Neural cell (in vitro differentiated cells): ENCODE measurements at regions not wholly inside any gene's neighbourhood (a gene's known extent, or its start where the extent isn't known, plus 50 kb on each side); places are given as distances from the start of the nearest gene placed in this dataset.

Experiments used
- H2AFZ ChIP-seq: fragments of 200-600, 300-800 bp; sonication (generic), shearing (Covaris generic); 2 replicates; pipeline ENCODE4 v1.6.0; 2014; ENCODE audit warnings: low read depth, mild to moderate bottlenecking, antibody characterized with exemption, low read length, moderate library complexity
- H3F3A ChIP-seq: fragments of 200-600 bp; shearing (Covaris generic); 2 replicates; pipeline ENCODE4 v1.6.1; 2016; ENCODE audit warnings: mild to moderate bottlenecking, moderate library complexity, mixed read lengths, antibody characterized with exemption, low read length; ENCODE audit not compliant: insufficient read depth, poor library complexity, severe bottlenecking
- H3K27ac ChIP-seq: fragments of 200-600, 300-800 bp; sonication (generic), shearing (Covaris generic); 2 replicates; pipeline ENCODE4 v1.5.1; 2014; ENCODE audit warnings: mild to moderate bottlenecking, low read length, moderate library complexity
- H3K27me3 ChIP-seq: fragments of 300-800, 200-600 bp; sonication (generic), shearing (Covaris generic); 2 replicates; pipeline ENCODE4 v1.6.0; 2014; ENCODE audit warnings: mild to moderate bottlenecking, low read depth, low read length, moderate library complexity; ENCODE audit not compliant: insufficient read depth
- H3K36me3 ChIP-seq: fragments of 300-800, 200-600 bp; sonication (generic), shearing (Covaris generic); 2 replicates; pipeline ENCODE4 v1.5.1; 2014; ENCODE audit warnings: mild to moderate bottlenecking, antibody characterized with exemption, low read length, moderate library complexity; ENCODE audit not compliant: insufficient read depth
- H3K4me2 ChIP-seq: fragments of 300-800, 200-600 bp; sonication (generic), shearing (Covaris generic); 2 replicates; pipeline ENCODE4 v1.6.0; 2014; ENCODE audit warnings: mild to moderate bottlenecking, low read length
- H3K4me3 ChIP-seq: fragments of 300-800, 200-600 bp; sonication (generic), shearing (Covaris generic); 2 replicates; pipeline ENCODE4 v1.5.1; 2014; ENCODE audit warnings: mild to moderate bottlenecking, low read length, moderate library complexity
- H3K79me2 ChIP-seq: fragments of 200-600 bp; shearing (Covaris generic); replicated peaks from 2 replicates; pipeline ENCODE4 v1.6.0; 2014; ENCODE audit warnings: mild to moderate bottlenecking, low read length, moderate library complexity; ENCODE audit not compliant: insufficient read depth
- H3K9ac ChIP-seq: fragments of 300-800, 200-600 bp; sonication (generic), shearing (Covaris generic); 2 replicates; pipeline ENCODE4 v1.6.1; 2016; ENCODE audit warnings: mild to moderate bottlenecking, low read length, mixed read lengths
- H3K9me2 ChIP-seq: fragments of 200-600 bp; shearing (Covaris generic); 2 replicates; pipeline ENCODE4 v1.6.1; 2016; ENCODE audit warnings: mild to moderate bottlenecking, low read length, mixed read lengths; ENCODE audit not compliant: insufficient read depth
- H3K9me3 ChIP-seq: fragments of 200-600, 300-800 bp; sonication (generic), shearing (Covaris generic); 2 replicates; pipeline ENCODE4 v1.6.1; 2016; ENCODE audit warnings: mild to moderate bottlenecking, mixed run types, low read length, moderate library complexity, mixed read lengths
- H4K20me1 ChIP-seq: fragments of 200-600 bp; shearing (Covaris generic); 2 replicates; pipeline ENCODE4 v1.6.1; 2016; ENCODE audit warnings: mild to moderate bottlenecking, mixed run types; ENCODE audit not compliant: insufficient read depth
- EP300 ChIP-seq: fragments of 450-650 bp; conservative IDR thresholded peaks from 2 replicates; pipeline ENCODE4 v1.6.1; 2014; ENCODE audit warnings: antibody characterized with exemption, mild to moderate bottlenecking, moderate library complexity; ENCODE audit not compliant: poor library complexity, severe bottlenecking
- EZH2 ChIP-seq: fragments of 200-600, 300-800 bp; shearing (Covaris generic), sonication (generic); IDR thresholded peaks from 2 replicates; pipeline ENCODE4 v1.6.1; 2014; ENCODE audit warnings: antibody characterized with exemption, low read length, borderline replicate concordance, mild to moderate bottlenecking; ENCODE audit not compliant: insufficient read depth, poor library complexity, severe bottlenecking
- MXI1 ChIP-seq: fragments of 450-650 bp; conservative IDR thresholded peaks from 2 replicates; pipeline ENCODE4 v1.6.1; 2014; ENCODE audit warnings: antibody characterized with exemption, mild to moderate bottlenecking; ENCODE audit not compliant: poor library complexity, severe bottlenecking
- POLR2AphosphoS5 ChIP-seq: IDR thresholded peaks from 2 replicates; pipeline ENCODE4 v1.6.1; 2012
- RAD21 ChIP-seq: fragments of 450-650 bp; conservative IDR thresholded peaks from 2 replicates; pipeline ENCODE4 v1.6.1; 2014; ENCODE audit warnings: antibody characterized with exemption, mild to moderate bottlenecking, moderate library complexity
- SMC3 ChIP-seq: fragments of 450-650 bp; conservative IDR thresholded peaks from 2 replicates; pipeline ENCODE4 v1.6.1; 2014; ENCODE audit warnings: antibody characterized with exemption, mild to moderate bottlenecking, moderate library complexity; ENCODE audit not compliant: poor library complexity
- TAF1 ChIP-seq: IDR thresholded peaks from 2 replicates; pipeline ENCODE4 v1.6.1; 2012; ENCODE audit warnings: low read depth
- TF ChIP-seq, protein P1 (sequence below): fragments of 450-650 bp; IDR thresholded peaks from 2 replicates; pipeline ENCODE4 v1.5.1; 2014; ENCODE audit warnings: antibody characterized with exemption, mild to moderate bottlenecking, moderate library complexity; ENCODE audit not compliant: poor library complexity, severe bottlenecking
- TF ChIP-seq, protein P2 (sequence below): IDR thresholded peaks from 2 replicates; pipeline ENCODE4 v1.6.1; 2012; ENCODE audit warnings: borderline replicate concordance

DNA sequence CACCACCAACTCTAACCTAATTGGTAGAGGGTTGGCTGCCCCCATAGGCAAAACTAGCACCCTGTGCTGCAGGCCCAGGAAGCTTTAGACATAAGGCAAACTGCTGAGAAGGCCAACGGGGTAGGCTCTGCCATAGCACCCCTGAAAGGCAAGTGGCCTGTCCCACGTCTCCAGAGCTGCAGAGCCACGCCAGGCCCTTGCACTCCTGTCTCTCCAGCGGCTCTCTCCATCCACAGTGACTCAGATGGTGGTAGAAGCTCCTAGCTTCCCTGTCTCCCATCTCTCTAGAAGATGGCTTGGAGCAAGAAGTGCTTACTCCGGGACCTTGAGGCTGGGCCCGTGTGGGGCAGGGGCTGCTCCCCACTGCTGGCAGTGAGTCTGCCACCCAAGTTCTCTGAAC, 310.6 kb upstream of the ZMIZ1 start:
- H2AFZ ChIP-seq: no peak overlapping the region
- H3K4me2 ChIP-seq: no peak overlapping the region
- H3F3A ChIP-seq: no peaks in the 10 kb centered on the region
- no peak overlapping the region for H3K9ac ChIP-seq
- H3K27me3 ChIP-seq: no peaks in the 10 kb centered on the region
- no peaks in the 10 kb centered on the region for H3K9me3 ChIP-seq
- H3K79me2 ChIP-seq: no peaks in the 10 kb centered on the region
- TF ChIP-seq SMC3 (no peak), MXI1 (no peak), POLR2AphosphoS5 (no peak), EZH2 (no peak), EP300 (no peak), TAF1 (no peak)
- TF ChIP-seq, protein P1, sequence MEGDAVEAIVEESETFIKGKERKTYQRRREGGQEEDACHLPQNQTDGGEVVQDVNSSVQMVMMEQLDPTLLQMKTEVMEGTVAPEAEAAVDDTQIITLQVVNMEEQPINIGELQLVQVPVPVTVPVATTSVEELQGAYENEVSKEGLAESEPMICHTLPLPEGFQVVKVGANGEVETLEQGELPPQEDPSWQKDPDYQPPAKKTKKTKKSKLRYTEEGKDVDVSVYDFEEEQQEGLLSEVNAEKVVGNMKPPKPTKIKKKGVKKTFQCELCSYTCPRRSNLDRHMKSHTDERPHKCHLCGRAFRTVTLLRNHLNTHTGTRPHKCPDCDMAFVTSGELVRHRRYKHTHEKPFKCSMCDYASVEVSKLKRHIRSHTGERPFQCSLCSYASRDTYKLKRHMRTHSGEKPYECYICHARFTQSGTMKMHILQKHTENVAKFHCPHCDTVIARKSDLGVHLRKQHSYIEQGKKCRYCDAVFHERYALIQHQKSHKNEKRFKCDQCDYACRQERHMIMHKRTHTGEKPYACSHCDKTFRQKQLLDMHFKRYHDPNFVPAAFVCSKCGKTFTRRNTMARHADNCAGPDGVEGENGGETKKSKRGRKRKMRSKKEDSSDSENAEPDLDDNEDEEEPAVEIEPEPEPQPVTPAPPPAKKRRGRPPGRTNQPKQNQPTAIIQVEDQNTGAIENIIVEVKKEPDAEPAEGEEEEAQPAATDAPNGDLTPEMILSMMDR: no peak
- TF ChIP-seq, protein P2, sequence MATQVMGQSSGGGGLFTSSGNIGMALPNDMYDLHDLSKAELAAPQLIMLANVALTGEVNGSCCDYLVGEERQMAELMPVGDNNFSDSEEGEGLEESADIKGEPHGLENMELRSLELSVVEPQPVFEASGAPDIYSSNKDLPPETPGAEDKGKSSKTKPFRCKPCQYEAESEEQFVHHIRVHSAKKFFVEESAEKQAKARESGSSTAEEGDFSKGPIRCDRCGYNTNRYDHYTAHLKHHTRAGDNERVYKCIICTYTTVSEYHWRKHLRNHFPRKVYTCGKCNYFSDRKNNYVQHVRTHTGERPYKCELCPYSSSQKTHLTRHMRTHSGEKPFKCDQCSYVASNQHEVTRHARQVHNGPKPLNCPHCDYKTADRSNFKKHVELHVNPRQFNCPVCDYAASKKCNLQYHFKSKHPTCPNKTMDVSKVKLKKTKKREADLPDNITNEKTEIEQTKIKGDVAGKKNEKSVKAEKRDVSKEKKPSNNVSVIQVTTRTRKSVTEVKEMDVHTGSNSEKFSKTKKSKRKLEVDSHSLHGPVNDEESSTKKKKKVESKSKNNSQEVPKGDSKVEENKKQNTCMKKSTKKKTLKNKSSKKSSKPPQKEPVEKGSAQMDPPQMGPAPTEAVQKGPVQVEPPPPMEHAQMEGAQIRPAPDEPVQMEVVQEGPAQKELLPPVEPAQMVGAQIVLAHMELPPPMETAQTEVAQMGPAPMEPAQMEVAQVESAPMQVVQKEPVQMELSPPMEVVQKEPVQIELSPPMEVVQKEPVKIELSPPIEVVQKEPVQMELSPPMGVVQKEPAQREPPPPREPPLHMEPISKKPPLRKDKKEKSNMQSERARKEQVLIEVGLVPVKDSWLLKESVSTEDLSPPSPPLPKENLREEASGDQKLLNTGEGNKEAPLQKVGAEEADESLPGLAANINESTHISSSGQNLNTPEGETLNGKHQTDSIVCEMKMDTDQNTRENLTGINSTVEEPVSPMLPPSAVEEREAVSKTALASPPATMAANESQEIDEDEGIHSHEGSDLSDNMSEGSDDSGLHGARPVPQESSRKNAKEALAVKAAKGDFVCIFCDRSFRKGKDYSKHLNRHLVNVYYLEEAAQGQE: no peak
- no peaks in the 10 kb centered on the region for H3K36me3 ChIP-seq
- no peaks in the 10 kb centered on the region for H4K20me1 ChIP-seq
- no peaks in the 10 kb centered on the region for H3K9me2 ChIP-seq
- H3K27ac ChIP-seq: no peak overlapping the region
- no peak overlapping the region for H3K4me3 ChIP-seq

DNA sequence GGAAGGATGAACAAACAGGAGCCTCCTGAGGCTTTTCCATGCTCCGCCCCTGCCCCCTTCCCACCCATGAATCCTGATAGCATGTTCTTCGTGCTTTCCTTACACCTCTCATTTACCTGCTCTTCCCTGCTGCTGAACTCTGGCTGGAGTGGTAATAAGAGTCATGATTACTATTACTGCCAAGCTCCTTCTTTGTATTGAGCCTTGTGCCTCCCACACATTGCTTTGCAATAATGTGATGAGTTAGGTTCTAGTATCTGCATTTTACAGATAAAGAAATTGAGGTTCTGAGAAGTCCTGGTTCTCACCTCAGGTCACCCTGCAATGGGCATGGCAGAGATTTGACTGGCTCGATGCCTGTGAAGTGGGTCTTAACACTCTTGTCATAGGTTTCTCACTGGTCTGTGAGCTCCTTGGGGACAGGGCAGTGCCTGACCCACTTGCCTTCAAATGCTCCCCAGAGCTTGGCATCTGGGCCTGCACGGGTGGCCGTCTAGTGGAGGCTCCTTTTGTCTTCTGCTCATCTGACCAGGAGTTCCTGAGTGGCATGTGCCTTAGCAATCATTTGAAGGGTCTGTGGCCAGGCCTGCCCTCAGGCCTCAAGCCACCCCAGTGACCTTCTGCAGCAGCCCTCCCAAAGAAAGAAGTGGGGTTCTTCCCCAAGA, 309.2 kb upstream of the ZMIZ1 start:
- H3K79me2 ChIP-seq: no peaks in the 10 kb centered on the region
- H3K4me3 ChIP-seq: no peak overlapping the region
- no peaks in the 10 kb centered on the region for H3K36me3 ChIP-seq
- H3K27ac ChIP-seq: no peak overlapping the region
- H3F3A ChIP-seq: no peaks in the 10 kb centered on the region
- TF ChIP-seq, protein P1: no peak
- TF ChIP-seq RAD21 (no peak), MXI1 (no peak), SMC3 (no peak), EP300 (no peak), TAF1 (no peak), POLR2AphosphoS5 (no peak), EZH2 (no peak)
- TF ChIP-seq, protein P2: no peak
- no peak overlapping the region for H3K9ac ChIP-seq
- H4K20me1 ChIP-seq: no peaks in the 10 kb centered on the region
- H3K9me3 ChIP-seq: no peaks in the 10 kb centered on the region
- no peak overlapping the region for H2AFZ ChIP-seq
- no peak overlapping the region for H3K4me2 ChIP-seq
- no peaks in the 10 kb centered on the region for H3K27me3 ChIP-seq
- H3K9me2 ChIP-seq: no peaks in the 10 kb centered on the region
